ENCODE measurements at regions not wholly inside any gene's neighbourhood (a gene's known extent, or its start where the extent isn't known, plus 50 kb on each side); places are given as distances from the start of the nearest gene placed in this dataset.

DNA sequence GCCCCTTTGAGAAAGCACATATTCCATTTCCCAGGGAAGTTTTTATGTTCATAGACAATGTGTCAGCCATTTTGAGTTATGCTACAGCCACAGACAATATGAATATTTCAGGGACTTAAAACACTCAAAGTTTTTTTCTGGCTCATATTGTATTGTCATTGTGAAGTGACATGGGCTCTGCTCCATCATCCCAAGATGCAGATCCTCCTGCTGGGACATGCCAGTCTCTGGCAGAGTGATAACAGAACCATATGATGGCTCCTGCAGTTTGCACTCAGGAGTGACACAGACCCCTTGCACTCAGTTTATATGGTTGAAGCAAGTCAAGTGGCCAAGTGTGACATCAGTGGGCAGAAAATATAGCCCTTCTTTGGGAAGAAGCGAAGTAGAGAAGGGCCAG, 498.4 kb upstream of the TUSC1 start:
- H3K79me2 ChIP-seq (ENCODE audit: insufficient read depth, low read length): no peaks in the 10 kb centered on the region
- H3K27me3 ChIP-seq (ENCODE audit: insufficient read depth, low read length): no peaks in the 10 kb centered on the region
- no peak overlapping the region for H3K9ac ChIP-seq (ENCODE audit: low read length)
- H3K9me3 ChIP-seq (ENCODE audit: low read length): no peaks in the 10 kb centered on the region
- no peaks in the 10 kb centered on the region for H3K36me3 ChIP-seq (ENCODE audit: insufficient read depth, low read length)
- H3F3A ChIP-seq (ENCODE audit: insufficient read depth, low read length): no peaks in the 10 kb centered on the region
- H3K4me3 ChIP-seq (ENCODE audit: low read depth, low read length, poor library complexity, severe bottlenecking): no peak overlapping the region
- H4K20me1 ChIP-seq (ENCODE audit: insufficient read depth, low read length): no peaks in the 10 kb centered on the region
- no peak for TF ChIP-seq EZH2 (IDR thresholded peaks at IDR 0.05; ENCODE audit: borderline replicate concordance, low read length)
- TF ChIP-seq, protein P1, sequence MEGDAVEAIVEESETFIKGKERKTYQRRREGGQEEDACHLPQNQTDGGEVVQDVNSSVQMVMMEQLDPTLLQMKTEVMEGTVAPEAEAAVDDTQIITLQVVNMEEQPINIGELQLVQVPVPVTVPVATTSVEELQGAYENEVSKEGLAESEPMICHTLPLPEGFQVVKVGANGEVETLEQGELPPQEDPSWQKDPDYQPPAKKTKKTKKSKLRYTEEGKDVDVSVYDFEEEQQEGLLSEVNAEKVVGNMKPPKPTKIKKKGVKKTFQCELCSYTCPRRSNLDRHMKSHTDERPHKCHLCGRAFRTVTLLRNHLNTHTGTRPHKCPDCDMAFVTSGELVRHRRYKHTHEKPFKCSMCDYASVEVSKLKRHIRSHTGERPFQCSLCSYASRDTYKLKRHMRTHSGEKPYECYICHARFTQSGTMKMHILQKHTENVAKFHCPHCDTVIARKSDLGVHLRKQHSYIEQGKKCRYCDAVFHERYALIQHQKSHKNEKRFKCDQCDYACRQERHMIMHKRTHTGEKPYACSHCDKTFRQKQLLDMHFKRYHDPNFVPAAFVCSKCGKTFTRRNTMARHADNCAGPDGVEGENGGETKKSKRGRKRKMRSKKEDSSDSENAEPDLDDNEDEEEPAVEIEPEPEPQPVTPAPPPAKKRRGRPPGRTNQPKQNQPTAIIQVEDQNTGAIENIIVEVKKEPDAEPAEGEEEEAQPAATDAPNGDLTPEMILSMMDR (IDR thresholded peaks at IDR 0.05; ENCODE audit: low read length): no peak
- no peak overlapping the region for H2AFZ ChIP-seq (ENCODE audit: low read length)
- no peak overlapping the region for H3K27ac ChIP-seq (ENCODE audit: low read depth, low read length, poor library complexity, severe bottlenecking)
- H3K4me2 ChIP-seq (ENCODE audit: low read length): no peak overlapping the region
- no peaks in the 10 kb centered on the region for H3K9me2 ChIP-seq (ENCODE audit: low read depth, low read length)
- no peaks in the 10 kb centered on the region for H3K4me1 ChIP-seq (ENCODE audit: insufficient read depth, low read length, severe bottlenecking)

GRCh38 chr9:26175264-26175663, 497.0 kb upstream of the TUSC1 start:
- no peaks in the 10 kb centered on the region for H3K9me2 ChIP-seq (ENCODE audit: low read depth, low read length)
- no peaks in the 10 kb centered on the region for H3K27me3 ChIP-seq (ENCODE audit: insufficient read depth, low read length)
- no peak overlapping the region for H3K27ac ChIP-seq (ENCODE audit: low read depth, low read length, poor library complexity, severe bottlenecking)
- no peaks in the 10 kb centered on the region for H4K20me1 ChIP-seq (ENCODE audit: insufficient read depth, low read length)
- no peaks in the 10 kb centered on the region for H3K36me3 ChIP-seq (ENCODE audit: insufficient read depth, low read length)
- no peak overlapping the region for H3K4me2 ChIP-seq (ENCODE audit: low read length)
- no peaks in the 10 kb centered on the region for H3F3A ChIP-seq (ENCODE audit: insufficient read depth, low read length)
- no peaks in the 10 kb centered on the region for H3K79me2 ChIP-seq (ENCODE audit: insufficient read depth, low read length)
- H3K4me1 ChIP-seq (ENCODE audit: insufficient read depth, low read length, severe bottlenecking): no peaks in the 10 kb centered on the region
- H3K4me3 ChIP-seq (ENCODE audit: low read depth, low read length, poor library complexity, severe bottlenecking): no peak overlapping the region
- H2AFZ ChIP-seq (ENCODE audit: low read length): no peak overlapping the region
- TF ChIP-seq EZH2 (IDR thresholded peaks at IDR 0.05; ENCODE audit: borderline replicate concordance, low read length): no peak
- TF ChIP-seq, protein P1 (IDR thresholded peaks at IDR 0.05; ENCODE audit: low read length): no peak
- no peak overlapping the region for H3K9ac ChIP-seq (ENCODE audit: low read length)
- H3K9me3 ChIP-seq (ENCODE audit: low read length): no peaks in the 10 kb centered on the region

GRCh38 chr9:26172301-26172700, 494.1 kb upstream of the TUSC1 start:
- Histone ChIP-seq H3K4me1 (ENCODE audit: insufficient read depth, low read length, severe bottlenecking) (no peaks in the 10 kb centered on the region), H3K36me3 (ENCODE audit: insufficient read depth, low read length) (no peaks in the 10 kb centered on the region), H3K9me2 (ENCODE audit: low read depth, low read length) (no peaks in the 10 kb centered on the region), H3F3A (ENCODE audit: insufficient read depth, low read length) (no peaks in the 10 kb centered on the region), H3K4me2 (ENCODE audit: low read length) (no peak overlapping the region), H3K9me3 (ENCODE audit: low read length) (no peaks in the 10 kb centered on the region), H3K27me3 (ENCODE audit: insufficient read depth, low read length) (no peaks in the 10 kb centered on the region), H3K27ac (ENCODE audit: low read depth, low read length, poor library complexity, severe bottlenecking) (no peak overlapping the region), H3K9ac (ENCODE audit: low read length) (no peak overlapping the region), H3K79me2 (ENCODE audit: insufficient read depth, low read length) (no peaks in the 10 kb centered on the region), H4K20me1 (ENCODE audit: insufficient read depth, low read length) (no peaks in the 10 kb centered on the region), H2AFZ (ENCODE audit: low read length) (no peak overlapping the region), H3K4me3 (ENCODE audit: low read depth, low read length, poor library complexity, severe bottlenecking) (no peak overlapping the region)
- no peak for TF ChIP-seq EZH2 (IDR thresholded peaks at IDR 0.05; ENCODE audit: borderline replicate concordance, low read length)
- TF ChIP-seq, protein P1 (IDR thresholded peaks at IDR 0.05; ENCODE audit: low read length): no peak
